NCI-H1105 (cell line): ENCODE measurements at regions not wholly inside any gene's neighbourhood (a gene's known extent, or its start where the extent isn't known, plus 50 kb on each side); places are given as distances from the start of the nearest gene placed in this dataset.
"Not testable (repeated sequence)": the region's sequence is repeated elsewhere in the genome, so short reads cannot be mapped to it uniquely, and the experiment has no call there.

Source experiments
- DNase-seq: peaks from one replicate; lab custom pipeline; 2025; lab: John Stamatoyannopoulos, UW

- not testable (repeated sequence) for DNase-seq
Measured at GRCh38 chr16:29199626-29200025, 206.9 kb downstream of the NPIPB11 start.

GRCh38 chr16:29198731-29199521, 207.6 kb downstream of the NPIPB11 start:
- DNase-seq: no peak

GRCh38 chr16:29198231-29198630, 208.3 kb downstream of the NPIPB11 start:
- no peak for DNase-seq

GRCh38 chr16:29197494-29198100, 208.9 kb downstream of the NPIPB11 start:
- not testable (repeated sequence) for DNase-seq

GRCh38 chr16:29196746-29197145, 209.8 kb downstream of the NPIPB11 start:
- not testable (repeated sequence) for DNase-seq

GRCh38 chr16:29195116-29195872, 210.4 kb downstream of the LAT start:
- DNase-seq: not testable (repeated sequence)

- not testable (repeated sequence) for DNase-seq
Measured at GRCh38 chr16:29194185-29194844, 209.5 kb downstream of the LAT start.

GRCh38 chr16:29193634-29194033, 208.8 kb downstream of the LAT start:
- not testable (repeated sequence) for DNase-seq

- DNase-seq: not testable (repeated sequence)
Measured at GRCh38 chr16:29193248-29193574, 208.4 kb downstream of the LAT start.

- no peak for DNase-seq
Measured at GRCh38 chr16:29192329-29193247, 207.7 kb downstream of the LAT start.

GRCh38 chr16:29191636-29192180, 206.9 kb downstream of the LAT start:
- not testable (repeated sequence) for DNase-seq

GRCh38 chr16:29190553-29191431, 205.9 kb downstream of the LAT start:
- DNase-seq: not testable (repeated sequence)

- not testable (repeated sequence) for DNase-seq
Measured at GRCh38 chr16:29188806-29189205, 204.0 kb downstream of the LAT start.

- not testable (repeated sequence) for DNase-seq
Measured at GRCh38 chr16:29186306-29187220, 201.7 kb downstream of the LAT start.

- DNase-seq: not testable (repeated sequence)
Measured at GRCh38 chr16:29185872-29186271, 201.0 kb downstream of the LAT start.

- not testable (repeated sequence) for DNase-seq
Measured at GRCh38 chr16:29184738-29185438, 200.0 kb downstream of the LAT start.

GRCh38 chr16:29182940-29183868, 198.4 kb downstream of the LAT start:
- DNase-seq: not testable (repeated sequence)
